Erythroblast (primary cell): ENCODE measurements at regions not wholly inside any gene's neighbourhood (a gene's known extent, or its start where the extent isn't known, plus 50 kb on each side); places are given as distances from the start of the nearest gene placed in this dataset.
A peak's percentile ranks its signal among the peaks of the same experiment; 100 is the strongest.
"Not testable (repeated sequence)": the region's sequence is repeated elsewhere in the genome, so short reads cannot be mapped to it uniquely, and the experiment has no call there.

Source experiments
- DNase-seq, 2 experiments: peaks; one replicate each; lab custom pipeline; 2025; lab: John Stamatoyannopoulos, UW
- GATA1 ChIP-seq: IDR thresholded peaks from 2 replicates; pipeline ENCODE4 v1.6.1; 2011; ENCODE audit warnings: low read depth, mild to moderate bottlenecking, control low read depth, low read length, moderate library complexity
- POLR2A ChIP-seq: IDR thresholded peaks from 2 replicates; pipeline ENCODE4 v1.6.1; 2011; ENCODE audit warnings: mild to moderate bottlenecking, low read length

GRCh38 chr10:121138918-121139317, 287.8 kb downstream of the WDR11 start:
- TF ChIP-seq POLR2A (no peak), GATA1 (no peak)
- DNase-seq: no peak

GRCh38 chr10:121145802-121146395, 294.7 kb downstream of the WDR11 start:
- not testable (repeated sequence) for DNase-seq

- TF ChIP-seq GATA1 (no peak), POLR2A (no peak)
- no peak for DNase-seq
These were observed 297.8 kb downstream of the WDR11 start for GRCh38 chr10:121148921-121149320.

GRCh38 chr10:121152033-121152432, 300.9 kb downstream of the WDR11 start:
- no peak for DNase-seq
- TF ChIP-seq POLR2A (no peak), GATA1 (no peak)

GRCh38 chr10:121152935-121153334, 301.8 kb downstream of the WDR11 start:
- TF ChIP-seq GATA1: no peak
- no peak for TF ChIP-seq POLR2A
- no peak for DNase-seq

GRCh38 chr10:121154310-121154709, 303.1 kb downstream of the WDR11 start:
- no peak for DNase-seq

GRCh38 chr10:121154846-121155245, 303.7 kb downstream of the WDR11 start:
- no peak for DNase-seq
- TF ChIP-seq POLR2A: no peak
- TF ChIP-seq GATA1: no peak

More at GRCh38 chr10:121154310-121154709, 303.1 kb downstream of the WDR11 start:
- TF ChIP-seq GATA1: no peak
- no peak for TF ChIP-seq POLR2A

- no peak for TF ChIP-seq POLR2A
- TF ChIP-seq GATA1: no peak
- DNase-seq: no peak
These were observed 304.7 kb downstream of the WDR11 start for GRCh38 chr10:121155742-121156474.

GRCh38 chr10:121157998-121158397, 306.8 kb downstream of the WDR11 start:
- DNase-seq: peak in 1 of 2 experiments; percentile 46
- TF ChIP-seq POLR2A (no peak), GATA1 (no peak)

GRCh38 chr10:121158988-121159579, 307.9 kb downstream of the WDR11 start:
- no peak for DNase-seq
- no peak for TF ChIP-seq POLR2A
- TF ChIP-seq GATA1: no peak

GRCh38 chr10:121159670-121160069, 308.5 kb downstream of the WDR11 start:
- TF ChIP-seq POLR2A: no peak
- no peak for TF ChIP-seq GATA1
- no peak for DNase-seq

- TF ChIP-seq POLR2A (no peak), GATA1 (no peak)
- DNase-seq: no peak
These were observed 314.1 kb downstream of the WDR11 start for GRCh38 chr10:121165276-121165675.

GRCh38 chr10:121167534-121168243, 316.5 kb downstream of the WDR11 start:
- TF ChIP-seq POLR2A: no peak
- TF ChIP-seq GATA1: no peak
- no peak for DNase-seq

GRCh38 chr10:121168545-121169216, 317.5 kb downstream of the WDR11 start:
- no peak for DNase-seq
- no peak for TF ChIP-seq POLR2A
- TF ChIP-seq GATA1: no peak
